Loucy (cell line): ENCODE measurements at regions not wholly inside any gene's neighbourhood (a gene's known extent, or its start where the extent isn't known, plus 50 kb on each side); places are given as distances from the start of the nearest gene placed in this dataset.

Experiments
- EZH2phosphoT487 ChIP-seq: fragments of 200-600 bp; IDR thresholded peaks from 2 replicates; pipeline ENCODE4 v1.6.1; 2018; ENCODE audit warnings: antibody characterized with exemption, mild to moderate bottlenecking, moderate library complexity, borderline replicate concordance
- TF ChIP-seq, protein P1 (sequence below): fragments of 200-600 bp; sonication (generic); conservative IDR thresholded peaks from 2 replicates; pipeline ENCODE4 v1.5.1; 2014; ENCODE audit warnings: mild to moderate bottlenecking, antibody characterized with exemption, low read length

DNA sequence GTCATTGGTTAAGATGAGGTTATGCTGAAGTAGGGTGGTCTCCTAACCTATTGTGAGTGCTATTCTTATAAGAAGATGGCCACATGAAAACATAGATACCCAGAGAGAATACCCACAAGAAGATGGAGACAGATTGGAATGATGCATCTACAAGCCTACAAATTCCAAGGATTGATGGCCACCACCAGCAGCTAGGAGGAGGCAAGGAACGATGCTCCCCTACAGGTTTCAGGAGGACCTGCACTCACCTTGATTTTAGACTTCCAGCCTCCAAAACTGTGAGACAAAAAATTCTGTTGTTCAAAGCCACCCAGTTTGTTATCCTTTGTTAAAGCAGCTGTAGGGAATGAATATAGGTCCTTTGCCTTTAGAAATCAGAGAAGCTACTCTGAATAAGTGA is 227.4 kb downstream of the NEDD1 start:
- TF ChIP-seq, protein P1, sequence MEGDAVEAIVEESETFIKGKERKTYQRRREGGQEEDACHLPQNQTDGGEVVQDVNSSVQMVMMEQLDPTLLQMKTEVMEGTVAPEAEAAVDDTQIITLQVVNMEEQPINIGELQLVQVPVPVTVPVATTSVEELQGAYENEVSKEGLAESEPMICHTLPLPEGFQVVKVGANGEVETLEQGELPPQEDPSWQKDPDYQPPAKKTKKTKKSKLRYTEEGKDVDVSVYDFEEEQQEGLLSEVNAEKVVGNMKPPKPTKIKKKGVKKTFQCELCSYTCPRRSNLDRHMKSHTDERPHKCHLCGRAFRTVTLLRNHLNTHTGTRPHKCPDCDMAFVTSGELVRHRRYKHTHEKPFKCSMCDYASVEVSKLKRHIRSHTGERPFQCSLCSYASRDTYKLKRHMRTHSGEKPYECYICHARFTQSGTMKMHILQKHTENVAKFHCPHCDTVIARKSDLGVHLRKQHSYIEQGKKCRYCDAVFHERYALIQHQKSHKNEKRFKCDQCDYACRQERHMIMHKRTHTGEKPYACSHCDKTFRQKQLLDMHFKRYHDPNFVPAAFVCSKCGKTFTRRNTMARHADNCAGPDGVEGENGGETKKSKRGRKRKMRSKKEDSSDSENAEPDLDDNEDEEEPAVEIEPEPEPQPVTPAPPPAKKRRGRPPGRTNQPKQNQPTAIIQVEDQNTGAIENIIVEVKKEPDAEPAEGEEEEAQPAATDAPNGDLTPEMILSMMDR: peak; percentile 26; the same call in 1 of the 2 replicates
- no peak for TF ChIP-seq EZH2phosphoT487
